Activated naive CD8-positive, alpha-beta T cell treated with anti-CD3 and anti-CD28 coated beads, Interleukin-2, amount 50 U/mL, for 24 hours (primary cell): ENCODE measurements at regions not wholly inside any gene's neighbourhood (a gene's known extent, or its start where the extent isn't known, plus 50 kb on each side); places are given as distances from the start of the nearest gene placed in this dataset.

Experiments used
- ATAC-seq: fragments of 150-1000 bp; cut with Tn5 transposase; one replicate; pipeline ENCODE4 v1.10.0; 2021
- DNase-seq: peaks from one replicate; pipeline ENCODE4 v3.0.0; 2021
- H3K27ac Mint-ChIP-seq: one replicate; pipeline ENCODE4 v1.8.0; 2021; ENCODE audit warnings: mild to moderate bottlenecking, mixed read lengths
- H3K27me3 Mint-ChIP-seq: one replicate; pipeline ENCODE4 v1.8.0; 2021; ENCODE audit warnings: mixed read lengths
- H3K36me3 Mint-ChIP-seq: one replicate; pipeline ENCODE4 v1.8.0; 2021; ENCODE audit warnings: low read depth, mixed read lengths
- H3K4me1 Mint-ChIP-seq: one replicate; pipeline ENCODE4 v1.8.0; 2021; ENCODE audit warnings: mixed read lengths
- H3K4me3 Mint-ChIP-seq: one replicate; pipeline ENCODE4 v1.8.0; 2021; ENCODE audit warnings: mild to moderate bottlenecking, moderate library complexity, mixed read lengths
- H3K9me3 Mint-ChIP-seq: one replicate; pipeline ENCODE4 v1.8.0; 2021; ENCODE audit warnings: mixed read lengths

- Mint-ChIP-seq H3K4me1 (no peaks in the 10 kb centered on the region), H3K27ac (no peak overlapping the region), H3K27me3 (peaks cover 3% of the 10 kb centered on the region), H3K36me3 (no peaks in the 10 kb centered on the region), H3K9me3 (no peaks in the 10 kb centered on the region), H3K4me3 (no peak overlapping the region)
- no peak for DNase-seq
- ATAC-seq = no peak
Measured at GRCh38 chr18:37716106-37716735, 150.6 kb upstream of the CELF4 start.

- H3K27ac Mint-ChIP-seq = no peak overlapping the region
- no peaks in the 10 kb centered on the region for H3K36me3 Mint-ChIP-seq
- no peaks in the 10 kb centered on the region for H3K9me3 Mint-ChIP-seq
- no peak overlapping the region for H3K4me3 Mint-ChIP-seq
- ATAC-seq = no peak
- no peaks in the 10 kb centered on the region for H3K4me1 Mint-ChIP-seq
- DNase-seq = no peak
- peaks cover 3% of the 10 kb centered on the region for H3K27me3 Mint-ChIP-seq
Measured at GRCh38 chr18:37714691-37715090, 149.1 kb upstream of the CELF4 start.

GRCh38 chr18:37712776-37713175 is 147.2 kb upstream of the CELF4 start:
- DNase-seq = no peak
- Mint-ChIP-seq H3K9me3 (no peaks in the 10 kb centered on the region), H3K4me3 (no peak overlapping the region), H3K27ac (no peak overlapping the region), H3K4me1 (no peaks in the 10 kb centered on the region), H3K27me3 (peaks cover 2% of the 10 kb centered on the region), H3K36me3 (no peaks in the 10 kb centered on the region)
- ATAC-seq = no peak

GRCh38 chr18:37711766-37712505 is 146.3 kb upstream of the CELF4 start:
- no peak for ATAC-seq
- no peaks in the 10 kb centered on the region for H3K36me3 Mint-ChIP-seq
- no peaks in the 10 kb centered on the region for H3K27me3 Mint-ChIP-seq
- no peaks in the 10 kb centered on the region for H3K4me1 Mint-ChIP-seq
- no peaks in the 10 kb centered on the region for H3K9me3 Mint-ChIP-seq
- no peak overlapping the region for H3K4me3 Mint-ChIP-seq
- no peak for DNase-seq
- no peak overlapping the region for H3K27ac Mint-ChIP-seq

GRCh38 chr18:37710726-37711125 is 145.1 kb upstream of the CELF4 start:
- Mint-ChIP-seq H3K36me3 (no peaks in the 10 kb centered on the region), H3K4me1 (no peaks in the 10 kb centered on the region), H3K9me3 (no peaks in the 10 kb centered on the region), H3K27me3 (no peaks in the 10 kb centered on the region), H3K4me3 (no peak overlapping the region), H3K27ac (no peak overlapping the region)
- ATAC-seq = no peak
- DNase-seq = no peak

- no peak for DNase-seq
- Mint-ChIP-seq H3K27me3 (no peaks in the 10 kb centered on the region), H3K36me3 (no peaks in the 10 kb centered on the region), H3K4me3 (no peak overlapping the region), H3K4me1 (no peaks in the 10 kb centered on the region), H3K27ac (no peak overlapping the region), H3K9me3 (no peaks in the 10 kb centered on the region)
- no peak for ATAC-seq
Measured at GRCh38 chr18:37709740-37710139, 144.1 kb upstream of the CELF4 start.

- H3K36me3 Mint-ChIP-seq = no peaks in the 10 kb centered on the region
- H3K4me1 Mint-ChIP-seq = no peaks in the 10 kb centered on the region
- H3K9me3 Mint-ChIP-seq = no peaks in the 10 kb centered on the region
- H3K4me3 Mint-ChIP-seq = no peak overlapping the region
- H3K27me3 Mint-ChIP-seq = no peaks in the 10 kb centered on the region
- no peak for ATAC-seq
- H3K27ac Mint-ChIP-seq = no peak overlapping the region
- DNase-seq = no peak
Measured at GRCh38 chr18:37705016-37705415, 139.4 kb upstream of the CELF4 start.

- Mint-ChIP-seq H3K4me3 (no peak overlapping the region), H3K36me3 (no peaks in the 10 kb centered on the region), H3K9me3 (no peaks in the 10 kb centered on the region)
Measured at GRCh38 chr18:37702841-37703240, 137.2 kb upstream of the CELF4 start.

GRCh38 chr18:37701967-37702366 is 136.4 kb upstream of the CELF4 start:
- Mint-ChIP-seq H3K36me3 (no peaks in the 10 kb centered on the region), H3K27me3 (no peaks in the 10 kb centered on the region), H3K9me3 (no peaks in the 10 kb centered on the region), H3K4me3 (no peak overlapping the region), H3K27ac (no peak overlapping the region), H3K4me1 (no peaks in the 10 kb centered on the region)
- no peak for DNase-seq
- no peak for ATAC-seq

More at GRCh38 chr18:37702841-37703240, 137.2 kb upstream of the CELF4 start:
- DNase-seq (no peak), ATAC-seq (no peak)
- Mint-ChIP-seq H3K27ac (no peak overlapping the region), H3K27me3 (no peaks in the 10 kb centered on the region), H3K4me1 (no peaks in the 10 kb centered on the region)

GRCh38 chr18:37698508-37699040 is 133.0 kb upstream of the CELF4 start:
- DNase-seq (no peak), ATAC-seq (no peak)
- no peak overlapping the region for H3K27ac Mint-ChIP-seq
- no peaks in the 10 kb centered on the region for H3K4me1 Mint-ChIP-seq
- no peaks in the 10 kb centered on the region for H3K9me3 Mint-ChIP-seq
- H3K27me3 Mint-ChIP-seq = no peaks in the 10 kb centered on the region
- no peak overlapping the region for H3K4me3 Mint-ChIP-seq
- H3K36me3 Mint-ChIP-seq = no peaks in the 10 kb centered on the region

- Mint-ChIP-seq H3K27me3 (no peaks in the 10 kb centered on the region), H3K9me3 (no peaks in the 10 kb centered on the region), H3K36me3 (no peaks in the 10 kb centered on the region), H3K27ac (no peak overlapping the region), H3K4me1 (no peaks in the 10 kb centered on the region), H3K4me3 (no peak overlapping the region)
- DNase-seq (no peak), ATAC-seq (no peak)
Measured at GRCh38 chr18:37694516-37694915, 128.9 kb upstream of the CELF4 start.

- Mint-ChIP-seq H3K9me3 (no peaks in the 10 kb centered on the region), H3K27ac (no peak overlapping the region), H3K4me3 (no peak overlapping the region), H3K4me1 (no peaks in the 10 kb centered on the region), H3K36me3 (no peaks in the 10 kb centered on the region), H3K27me3 (peaks cover 2% of the 10 kb centered on the region)
- DNase-seq (no peak), ATAC-seq (no peak)
Measured at GRCh38 chr18:37691162-37691561, 125.6 kb upstream of the CELF4 start.

GRCh38 chr18:37689841-37690240 is 124.2 kb upstream of the CELF4 start:
- Mint-ChIP-seq H3K9me3 (no peaks in the 10 kb centered on the region), H3K4me3 (no peak overlapping the region), H3K36me3 (no peaks in the 10 kb centered on the region), H3K27ac (no peak overlapping the region), H3K27me3 (peaks cover 2% of the 10 kb centered on the region), H3K4me1 (no peaks in the 10 kb centered on the region)
- no peak for ATAC-seq
- DNase-seq = no peak

- Mint-ChIP-seq H3K27me3 (peaks cover 9% of the 10 kb centered on the region), H3K4me3 (no peak overlapping the region), H3K4me1 (no peaks in the 10 kb centered on the region), H3K9me3 (no peaks in the 10 kb centered on the region), H3K27ac (no peak overlapping the region), H3K36me3 (no peaks in the 10 kb centered on the region)
- DNase-seq (no peak), ATAC-seq (no peak)
Measured at GRCh38 chr18:37684590-37684989, 119.0 kb upstream of the CELF4 start.

- ATAC-seq = no peak
- Mint-ChIP-seq H3K4me1 (no peaks in the 10 kb centered on the region), H3K9me3 (no peaks in the 10 kb centered on the region)
Measured at GRCh38 chr18:37684183-37684582, 118.6 kb upstream of the CELF4 start.

More at GRCh38 chr18:37684183-37684582, 118.6 kb upstream of the CELF4 start:
- H3K27me3 Mint-ChIP-seq = peaks cover 9% of the 10 kb centered on the region
- no peaks in the 10 kb centered on the region for H3K36me3 Mint-ChIP-seq
- H3K27ac Mint-ChIP-seq = no peak overlapping the region
- no peak overlapping the region for H3K4me3 Mint-ChIP-seq
- no peak for DNase-seq
